ENCODE measurements at regions not wholly inside any gene's neighbourhood (a gene's known extent, or its start where the extent isn't known, plus 50 kb on each side); places are given as distances from the start of the nearest gene placed in this dataset.

- no peak for DNase-seq
- in situ Hi-C loops (cut with HindIII; ENCODE audit: low pct_ligation_motif_present, low pct_unique_long_range_greater_than_20kb, low sequenced_read_pairs), result no loop called here
These were observed 411.7 kb downstream of the UTRN start for GRCh38 chr6:144696610-144697368.

DNA sequence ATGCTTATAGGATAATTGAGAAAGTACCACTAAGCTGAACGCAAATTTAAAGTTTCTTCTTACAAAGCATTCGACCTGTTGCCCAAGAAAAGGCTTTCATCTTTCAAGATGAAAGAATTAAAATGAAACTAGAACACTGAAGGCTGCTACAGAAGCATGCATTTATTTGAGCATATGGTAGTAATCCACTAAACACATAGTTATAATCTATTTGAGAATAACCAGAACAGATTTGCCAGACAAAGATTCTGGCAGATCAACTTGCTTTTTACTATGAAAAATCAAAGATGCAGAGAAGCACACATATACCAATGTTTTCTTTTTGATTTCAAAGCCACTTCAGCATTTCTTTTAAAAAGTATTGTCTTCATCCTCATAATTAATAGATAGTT lies 412.2 kb downstream of the UTRN start:
- in situ Hi-C loops (cut with HindIII; ENCODE audit: low pct_ligation_motif_present, low pct_unique_long_range_greater_than_20kb, low sequenced_read_pairs), result no loop called here
- no peak for DNase-seq

GRCh38 chr6:144697801-144698200 lies 412.7 kb downstream of the UTRN start:
- DNase-seq, result no peak
- in situ Hi-C loops (cut with HindIII; ENCODE audit: low pct_ligation_motif_present, low pct_unique_long_range_greater_than_20kb, low sequenced_read_pairs), result no loop called here

GRCh38 chr6:144702781-144703180 lies 417.6 kb downstream of the UTRN start:
- in situ Hi-C loops (cut with HindIII; ENCODE audit: low pct_ligation_motif_present, low pct_unique_long_range_greater_than_20kb, low sequenced_read_pairs), result no loop called here
- no peak for DNase-seq

DNA sequence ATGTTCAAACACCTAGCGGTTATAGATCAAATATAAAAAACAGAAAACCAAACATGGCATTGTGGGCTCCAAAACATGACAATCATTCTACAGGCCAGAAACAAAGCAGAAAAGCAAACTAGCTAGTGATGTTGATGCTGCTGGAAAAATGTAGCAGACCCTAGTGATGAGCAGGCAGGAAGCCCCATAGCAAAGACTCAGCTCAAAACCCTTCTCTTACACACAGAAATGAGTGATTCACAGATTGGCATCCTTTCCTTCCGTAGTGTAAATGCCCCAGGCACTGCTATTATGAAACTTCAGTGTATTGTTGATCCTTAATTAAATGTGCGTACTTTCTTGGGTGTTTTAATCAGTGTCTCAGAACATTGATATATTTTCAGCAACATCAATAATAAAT lies 425.1 kb downstream of the UTRN start:
- in situ Hi-C loops (cut with HindIII; ENCODE audit: low pct_ligation_motif_present, low pct_unique_long_range_greater_than_20kb, low sequenced_read_pairs), result no loop called here
- DNase-seq, result no peak

- DNase-seq, result no peak
- in situ Hi-C loops (cut with HindIII; ENCODE audit: low pct_ligation_motif_present, low pct_unique_long_range_greater_than_20kb, low sequenced_read_pairs), result no loop called here
These were observed 426.5 kb downstream of the UTRN start for GRCh38 chr6:144711661-144712060.

GRCh38 chr6:144712541-144712940 lies 427.4 kb downstream of the UTRN start:
- no peak for DNase-seq
- in situ Hi-C loops (cut with HindIII; ENCODE audit: low pct_ligation_motif_present, low pct_unique_long_range_greater_than_20kb, low sequenced_read_pairs), result no loop called here

DNA sequence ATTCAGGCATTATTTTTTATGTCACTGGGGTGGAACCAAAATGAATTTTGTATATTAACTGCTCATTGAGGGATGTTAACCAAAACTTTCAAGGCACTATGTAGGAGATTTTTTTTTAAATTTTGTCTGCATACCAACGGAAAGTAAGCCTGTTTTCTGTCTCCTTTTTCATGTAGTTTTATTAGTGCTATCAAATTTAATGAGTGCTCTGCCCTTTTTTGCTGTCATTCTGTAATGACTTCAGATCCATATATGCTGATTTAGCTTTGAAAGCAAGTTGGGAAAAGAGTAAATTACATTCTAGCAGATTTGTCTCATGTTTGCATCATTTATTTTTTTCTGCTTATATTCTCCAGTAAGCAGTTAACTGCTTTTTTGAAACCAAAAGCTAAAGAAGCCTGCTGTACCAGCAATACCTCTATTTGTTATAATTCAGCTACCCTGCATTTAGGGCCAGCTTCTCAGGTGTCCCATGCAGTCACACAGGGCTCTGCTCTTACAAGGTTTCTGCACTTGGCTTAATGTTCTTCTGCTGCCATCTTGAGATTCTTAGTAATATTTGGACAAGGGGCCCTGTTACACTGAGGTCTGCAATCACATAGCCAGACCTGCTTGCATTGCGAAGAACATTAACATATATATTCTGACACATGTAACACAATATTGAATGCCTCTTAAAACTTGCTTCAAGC lies 429.0 kb downstream of the UTRN start:
- no peak for DNase-seq
- in situ Hi-C loops (cut with HindIII; ENCODE audit: low pct_ligation_motif_present, low pct_unique_long_range_greater_than_20kb, low sequenced_read_pairs), result no loop called here

GRCh38 chr6:144715344-144715743 lies 430.2 kb downstream of the UTRN start:
- in situ Hi-C loops (cut with HindIII; ENCODE audit: low pct_ligation_motif_present, low pct_unique_long_range_greater_than_20kb, low sequenced_read_pairs), result no loop called here
- DNase-seq, result no peak

GRCh38 chr6:144718431-144718830 lies 433.3 kb downstream of the UTRN start:
- in situ Hi-C loops (cut with HindIII; ENCODE audit: low pct_ligation_motif_present, low pct_unique_long_range_greater_than_20kb, low sequenced_read_pairs), result no loop called here
- no peak for DNase-seq

- in situ Hi-C loops (cut with HindIII; ENCODE audit: low pct_ligation_motif_present, low pct_unique_long_range_greater_than_20kb, low sequenced_read_pairs), result no loop called here
- no peak for DNase-seq
These were observed 436.1 kb downstream of the UTRN start for GRCh38 chr6:144721232-144721631.

DNA sequence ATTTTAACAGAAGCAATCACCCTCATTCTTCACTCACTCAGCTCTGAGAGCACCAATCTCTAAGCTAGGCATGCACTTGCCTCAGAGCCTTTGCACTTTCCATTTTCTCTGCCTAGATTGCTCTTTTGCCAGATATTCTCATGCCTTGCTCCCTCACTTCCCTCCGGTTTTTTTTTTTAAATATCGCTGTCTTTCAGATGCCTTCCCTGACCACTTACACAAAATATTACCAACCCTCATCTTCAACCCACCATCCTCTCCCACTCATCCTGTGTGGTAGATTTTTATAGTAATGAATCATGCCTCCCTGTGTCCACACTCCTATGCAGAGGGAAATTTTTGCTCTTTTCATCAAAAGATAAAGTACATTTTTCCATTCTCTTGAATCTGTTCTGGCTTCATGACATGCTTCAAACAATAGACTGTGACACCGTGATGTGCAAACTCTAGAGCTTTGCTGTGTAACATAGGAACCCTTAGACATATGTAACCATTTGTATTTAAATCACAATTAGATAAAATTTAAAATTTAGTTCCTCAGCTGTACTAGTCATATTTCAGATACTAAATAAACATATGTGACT lies 437.1 kb downstream of the UTRN start:
- in situ Hi-C loops (cut with HindIII; ENCODE audit: low pct_ligation_motif_present, low pct_unique_long_range_greater_than_20kb, low sequenced_read_pairs), result no loop called here
- no peak for DNase-seq

DNA sequence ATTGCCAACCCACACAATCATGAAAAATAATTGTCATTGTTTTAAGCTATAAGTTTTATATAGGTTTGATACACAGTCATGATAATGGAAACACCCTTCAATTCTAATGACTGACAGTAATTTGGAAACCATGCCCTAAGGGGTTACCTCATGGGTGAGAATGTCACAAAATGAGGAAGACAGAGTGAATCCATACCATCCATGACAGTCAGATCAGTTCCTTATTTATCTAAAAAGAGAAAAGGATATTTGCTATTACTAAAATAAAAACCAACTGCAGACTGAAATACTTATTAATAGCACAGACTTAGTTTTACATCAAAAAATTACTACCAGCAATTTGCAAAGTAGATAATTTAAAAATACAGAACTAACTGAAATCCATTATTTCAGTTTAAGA lies 437.8 kb downstream of the UTRN start:
- DNase-seq, result no peak
- in situ Hi-C loops (cut with HindIII; ENCODE audit: low pct_ligation_motif_present, low pct_unique_long_range_greater_than_20kb, low sequenced_read_pairs), result no loop called here

DNA sequence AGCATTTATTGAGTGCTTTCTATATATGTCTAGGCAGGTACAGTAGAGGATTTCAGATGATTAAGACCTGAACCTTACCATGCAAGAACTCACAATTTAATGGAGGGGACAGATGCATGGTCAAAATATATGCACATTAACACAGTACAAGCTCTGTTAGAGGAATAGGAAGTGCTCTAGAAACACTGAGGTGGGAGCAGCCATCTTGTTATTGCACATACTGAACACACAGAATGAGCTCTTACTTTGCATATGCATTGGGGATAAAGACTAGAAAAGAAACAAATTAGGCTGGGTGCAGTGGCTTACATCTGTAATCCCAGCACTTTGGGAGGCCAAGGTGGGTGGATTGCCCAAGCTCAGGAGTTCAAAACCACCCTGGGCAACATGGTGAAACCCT lies 438.3 kb downstream of the UTRN start:
- DNase-seq, result no peak
- in situ Hi-C loops (cut with HindIII; ENCODE audit: low pct_ligation_motif_present, low pct_unique_long_range_greater_than_20kb, low sequenced_read_pairs), result no loop called here

- in situ Hi-C loops (cut with HindIII; ENCODE audit: low pct_ligation_motif_present, low pct_unique_long_range_greater_than_20kb, low sequenced_read_pairs), result no loop called here
- DNase-seq, result no peak
These were observed 439.7 kb downstream of the UTRN start for GRCh38 chr6:144724818-144725217.

GRCh38 chr6:144725736-144726522 lies 440.8 kb downstream of the UTRN start:
- in situ Hi-C loops (cut with HindIII; ENCODE audit: low pct_ligation_motif_present, low pct_unique_long_range_greater_than_20kb, low sequenced_read_pairs), result no loop called here
- no peak for DNase-seq

- in situ Hi-C loops (cut with HindIII; ENCODE audit: low pct_ligation_motif_present, low pct_unique_long_range_greater_than_20kb, low sequenced_read_pairs), result no loop called here
- DNase-seq, result no peak
These were observed 443.7 kb downstream of the UTRN start for GRCh38 chr6:144728804-144729203.

DNA sequence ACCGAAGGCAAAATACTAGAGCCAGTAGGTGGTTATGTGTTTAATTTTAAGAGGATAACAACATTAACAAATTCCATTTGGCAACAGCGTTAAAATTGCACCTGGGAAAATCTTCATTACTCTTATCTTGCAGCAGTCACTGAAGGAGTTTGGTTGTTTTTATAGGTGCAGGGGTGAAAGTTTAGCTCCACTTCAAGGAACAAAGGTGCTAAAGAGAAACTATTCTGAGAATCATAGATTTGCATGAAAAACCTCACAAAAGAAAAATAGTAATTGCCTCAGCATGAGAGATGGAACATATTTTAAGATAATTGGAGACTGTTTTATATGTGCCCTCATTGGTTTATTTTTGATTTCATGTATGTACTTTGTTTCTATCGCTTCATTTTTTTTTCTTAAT lies 444.4 kb downstream of the UTRN start:
- no peak for DNase-seq
- in situ Hi-C loops (cut with HindIII; ENCODE audit: low pct_ligation_motif_present, low pct_unique_long_range_greater_than_20kb, low sequenced_read_pairs), result no loop called here

- no peak for DNase-seq
- in situ Hi-C loops (cut with HindIII; ENCODE audit: low pct_ligation_motif_present, low pct_unique_long_range_greater_than_20kb, low sequenced_read_pairs), result no loop called here
These were observed 445.0 kb downstream of the UTRN start for GRCh38 chr6:144730088-144730645.

Data from ACHN (cell line).